ENCODE measurements at regions not wholly inside any gene's neighbourhood (a gene's known extent, or its start where the extent isn't known, plus 50 kb on each side); places are given as distances from the start of the nearest gene placed in this dataset.

DNA sequence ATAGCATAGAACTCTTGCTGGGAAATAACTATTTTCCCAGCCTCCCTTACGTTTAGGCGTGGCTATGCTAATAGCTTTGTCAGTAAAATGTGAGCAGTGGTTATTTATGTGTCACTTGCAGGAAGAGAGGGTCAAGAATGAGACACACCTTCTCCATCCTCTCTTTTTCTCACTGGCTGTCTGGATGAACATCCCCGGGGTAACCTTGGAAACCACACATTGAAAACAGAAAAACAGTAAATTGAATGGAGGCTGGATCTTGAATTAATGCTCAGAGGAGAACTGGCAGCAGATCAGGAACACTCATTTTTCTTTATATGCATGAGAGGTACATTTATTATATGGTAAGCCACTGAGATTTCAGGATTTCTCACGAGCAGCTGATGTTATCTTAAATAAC lies 127.6 kb downstream of the DNAJB9 start:
- DNase-seq (ENCODE audit: low spot score): no peak

DNA sequence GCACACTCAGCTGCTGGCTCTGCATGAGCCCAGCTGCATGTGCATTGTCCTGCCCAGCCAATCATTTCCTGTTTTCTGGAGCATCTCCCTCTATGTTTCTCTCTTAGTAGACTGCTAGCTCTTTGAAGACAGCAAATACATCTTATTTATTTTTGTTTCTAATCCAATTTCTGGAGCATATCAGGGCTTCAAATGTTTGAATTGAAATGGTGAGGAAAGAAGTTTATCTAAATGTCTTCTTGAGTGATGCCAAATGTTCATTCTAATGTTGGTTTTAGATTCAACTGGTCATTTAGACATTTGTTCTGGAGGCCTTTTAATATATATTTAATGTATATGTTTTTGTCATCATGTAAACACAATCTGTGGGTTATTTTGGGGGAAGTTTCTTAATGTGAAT lies 141.9 kb downstream of the DNAJB9 start:
- DNase-seq (ENCODE audit: low spot score): no peak

DNA sequence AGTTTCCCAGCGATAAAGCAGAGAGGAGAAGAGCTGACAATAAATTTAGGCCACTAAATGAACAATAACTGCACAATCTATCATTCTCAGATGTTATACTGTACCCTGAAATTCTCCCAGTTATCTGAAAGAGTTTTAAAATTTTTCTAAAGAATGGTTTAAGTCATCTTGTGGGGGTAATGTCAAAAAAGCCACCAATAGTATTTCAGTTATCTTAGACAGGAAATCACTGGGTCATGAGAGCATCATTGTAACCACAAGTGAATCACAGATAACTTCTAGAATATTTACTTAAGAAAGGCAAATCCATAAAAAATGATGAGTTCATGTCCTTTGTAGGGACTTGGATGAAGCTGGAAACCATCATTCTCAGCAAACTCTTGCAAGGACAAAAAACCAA lies 147.1 kb downstream of the DNAJB9 start:
- peak; percentile 41 for DNase-seq (ENCODE audit: low spot score)

DNA sequence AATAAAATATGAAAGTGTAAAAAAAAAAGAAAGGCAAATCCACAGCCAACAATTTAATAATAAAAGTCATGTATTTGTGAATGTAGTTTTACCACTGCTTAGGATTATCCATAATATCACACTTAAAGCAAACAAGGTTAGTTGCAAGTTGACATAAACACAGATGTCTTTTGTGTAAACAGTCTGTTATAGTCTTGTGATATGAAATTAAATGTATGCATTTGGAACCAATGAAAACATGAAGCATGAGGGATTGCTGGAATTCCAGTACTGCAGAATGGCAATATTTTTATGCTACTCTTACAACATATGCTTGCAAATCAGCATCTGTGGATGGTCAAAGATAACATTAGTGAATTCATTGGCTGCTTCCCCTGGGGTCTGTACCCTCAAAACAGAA lies 148.1 kb downstream of the DNAJB9 start:
- no peak for DNase-seq (ENCODE audit: low spot score)

DNA sequence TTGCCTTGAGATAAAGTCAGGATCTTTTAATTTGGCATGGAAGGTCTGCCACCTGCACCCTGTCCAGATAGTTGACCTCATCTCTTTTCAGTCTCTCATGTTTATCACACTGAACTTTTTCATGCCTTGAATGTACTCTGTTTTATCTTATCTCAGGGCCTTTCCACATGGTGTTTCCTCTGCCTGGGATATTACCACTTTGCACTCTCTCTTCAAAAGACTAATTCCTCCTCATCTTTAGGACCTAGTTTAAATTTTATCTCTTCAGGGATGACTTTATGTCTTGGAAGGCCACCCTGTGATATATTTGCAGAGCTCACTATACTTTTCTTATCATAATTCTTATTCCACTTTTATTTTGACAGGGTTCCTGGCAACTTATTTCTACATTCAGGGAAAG lies 150.0 kb downstream of the DNAJB9 start:
- DNase-seq (ENCODE audit: low spot score): no peak

DNA sequence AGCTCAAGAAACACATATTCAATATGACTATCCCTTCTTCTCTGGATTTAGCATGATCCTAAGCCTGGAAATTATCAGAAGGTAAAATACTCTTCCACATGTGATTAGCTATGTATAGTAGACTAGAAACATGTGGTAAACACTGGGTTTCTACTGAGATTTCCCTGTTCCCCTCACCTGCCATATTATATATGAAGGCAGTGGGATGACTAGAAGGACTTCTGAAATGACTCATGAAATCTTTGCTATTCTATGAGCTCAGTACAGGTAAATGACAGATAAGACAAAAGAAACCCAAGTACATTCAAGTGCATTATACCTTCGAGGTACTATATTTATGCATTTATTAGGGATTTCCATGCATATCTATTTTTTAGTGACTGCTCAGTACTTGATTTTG lies 152.9 kb downstream of the DNAJB9 start:
- DNase-seq (ENCODE audit: low spot score): no peak

DNA sequence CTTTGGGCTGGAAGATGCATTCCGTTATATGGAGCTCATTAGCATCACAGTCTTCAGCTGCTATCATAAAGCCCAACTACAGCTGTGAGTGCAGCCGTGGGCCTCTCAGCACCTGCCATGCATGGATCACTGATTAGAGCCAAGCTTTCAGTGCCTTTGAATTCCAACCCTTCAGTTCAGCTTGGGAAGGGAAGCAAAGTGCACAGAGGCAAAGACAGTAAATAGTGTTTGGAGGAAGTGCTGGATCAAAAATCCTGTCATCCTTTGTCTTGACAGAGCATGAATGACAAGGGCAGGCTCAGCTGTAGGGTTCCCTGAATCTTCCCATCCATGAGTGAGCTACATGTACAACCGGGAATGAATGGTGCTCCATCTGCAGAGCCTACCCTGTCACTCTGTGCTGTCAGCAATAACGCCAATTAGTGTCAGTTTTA lies 153.7 kb downstream of the DNAJB9 start:
- DNase-seq (ENCODE audit: low spot score): no peak

DNA sequence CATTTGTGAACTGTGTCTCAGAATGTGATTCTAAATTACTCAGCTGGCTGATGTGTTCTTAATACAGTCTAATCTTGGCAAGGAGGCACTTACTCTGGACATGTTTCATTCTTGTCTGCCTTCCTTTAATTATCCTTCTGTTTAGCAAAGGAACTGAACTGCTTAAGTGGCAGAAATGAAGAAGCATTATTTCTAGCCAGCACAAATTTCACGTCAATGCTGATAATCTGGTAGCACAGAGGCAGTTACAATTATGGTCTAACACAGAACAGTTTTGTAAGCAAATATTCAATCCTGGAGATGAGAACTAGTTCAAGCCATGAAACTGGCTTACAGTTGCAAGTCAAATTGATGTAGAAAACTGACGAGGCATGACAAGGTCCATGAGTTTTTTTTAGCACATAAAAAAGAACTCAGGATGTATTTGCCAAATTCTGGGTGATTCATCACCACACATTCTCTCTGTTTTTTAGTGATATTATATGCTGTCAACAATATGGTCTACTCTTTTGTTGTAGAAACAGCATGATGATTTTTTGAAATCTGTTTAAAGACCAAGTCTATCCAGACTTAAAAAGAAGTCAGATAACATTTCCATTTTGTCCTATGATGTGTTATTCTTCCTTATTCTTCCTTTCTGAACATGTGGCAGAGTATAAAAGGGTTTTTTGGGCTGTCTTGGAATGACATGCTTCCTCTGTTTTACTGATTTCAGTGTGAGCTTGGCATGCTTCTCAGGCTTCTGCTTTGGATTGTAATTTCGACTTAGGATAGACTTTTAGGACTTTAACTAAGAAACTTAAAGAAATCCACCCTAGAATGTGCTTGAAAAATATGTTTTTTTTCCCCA lies 154.8 kb downstream of the DNAJB9 start:
- no peak for DNase-seq (ENCODE audit: low spot score)

DNA sequence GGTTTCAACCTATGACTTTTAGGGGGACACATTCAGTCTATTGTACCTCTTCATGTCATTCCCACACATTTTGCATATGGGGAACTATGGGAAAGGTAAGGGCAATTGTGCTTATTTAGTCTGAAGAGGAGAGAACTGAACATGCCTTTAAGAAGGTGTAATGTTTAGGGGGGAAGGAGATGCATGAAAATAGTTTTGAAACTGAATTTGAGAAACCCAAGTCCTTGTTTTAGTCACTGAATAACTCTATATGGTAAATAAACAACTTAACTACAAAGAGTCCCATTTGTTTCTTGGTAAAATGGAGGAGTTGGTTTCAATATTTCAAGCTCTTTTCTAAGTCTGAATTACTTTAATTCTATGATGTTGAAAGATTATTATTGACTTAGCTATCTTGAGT lies 166.1 kb downstream of the DNAJB9 start:
- no peak for DNase-seq (ENCODE audit: low spot score)

DNA sequence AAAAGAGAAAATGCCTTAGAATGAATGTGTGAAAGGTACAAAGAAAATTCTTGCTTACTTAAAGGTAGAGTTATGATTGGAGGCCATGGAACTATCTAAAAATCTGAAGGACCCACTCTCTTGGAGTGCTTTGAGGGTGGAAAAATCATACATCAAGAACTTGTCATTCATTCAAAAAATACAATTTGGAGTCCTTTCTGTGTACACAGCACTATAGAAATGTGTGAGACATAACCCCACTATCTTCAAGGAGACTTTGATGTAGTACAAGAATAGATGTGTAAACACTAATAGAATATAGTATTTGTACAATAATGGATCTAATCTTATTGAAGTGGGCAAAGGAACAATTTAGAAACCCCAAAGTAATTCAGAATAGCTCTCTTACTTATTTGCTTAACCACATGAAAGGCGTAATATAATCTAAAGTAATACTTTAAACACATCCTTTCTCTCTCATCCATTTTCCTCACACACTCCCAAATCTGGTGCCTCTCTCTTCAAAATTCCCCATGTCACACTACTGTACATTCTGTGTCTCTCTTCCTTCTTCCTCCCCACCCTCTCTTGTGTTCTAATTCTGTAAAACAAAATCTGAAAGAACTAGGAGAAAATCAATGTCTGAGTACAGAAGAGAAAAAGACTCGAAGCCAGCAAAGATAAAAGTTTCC lies 166.7 kb downstream of the DNAJB9 start:
- no peak for DNase-seq (ENCODE audit: low spot score)

DNA sequence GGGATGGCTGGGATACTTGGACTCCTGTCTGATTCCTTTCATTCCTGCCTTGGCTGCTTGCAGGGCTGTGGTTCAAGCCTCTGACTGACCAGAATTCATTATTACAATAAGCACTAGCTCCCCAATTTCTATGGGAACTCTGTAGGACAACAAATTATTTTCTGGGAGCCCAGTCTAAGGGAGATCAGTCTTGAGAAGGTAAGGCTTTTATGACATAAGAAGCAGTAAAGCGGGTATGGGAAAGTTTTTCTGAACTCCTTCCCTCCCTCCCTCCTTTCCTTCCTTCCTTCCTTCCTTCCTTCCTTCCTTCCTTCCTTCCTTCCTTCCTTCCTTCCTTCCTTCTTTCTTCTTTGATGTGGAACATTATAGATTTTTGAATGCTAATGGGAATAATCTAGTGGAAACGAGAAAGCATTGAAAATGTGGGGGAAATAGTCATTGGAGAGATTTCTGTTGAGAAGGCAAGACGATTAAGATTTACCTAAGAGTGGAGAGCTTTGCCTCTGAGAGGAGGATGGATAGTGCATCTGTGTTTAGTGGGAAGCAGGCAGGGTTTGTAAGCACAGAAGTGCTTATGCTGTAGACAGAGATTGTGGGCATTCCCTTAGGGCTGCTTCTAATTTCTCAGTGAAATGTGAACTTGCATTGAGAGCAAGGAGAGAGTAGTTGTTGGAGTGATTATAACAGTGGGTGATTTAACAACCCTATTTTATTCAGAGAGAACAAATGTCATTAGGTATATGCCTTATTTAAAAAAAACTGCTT lies 201.5 kb downstream of the DNAJB9 start:
- DNase-seq (ENCODE audit: low spot score): no peak

DNA sequence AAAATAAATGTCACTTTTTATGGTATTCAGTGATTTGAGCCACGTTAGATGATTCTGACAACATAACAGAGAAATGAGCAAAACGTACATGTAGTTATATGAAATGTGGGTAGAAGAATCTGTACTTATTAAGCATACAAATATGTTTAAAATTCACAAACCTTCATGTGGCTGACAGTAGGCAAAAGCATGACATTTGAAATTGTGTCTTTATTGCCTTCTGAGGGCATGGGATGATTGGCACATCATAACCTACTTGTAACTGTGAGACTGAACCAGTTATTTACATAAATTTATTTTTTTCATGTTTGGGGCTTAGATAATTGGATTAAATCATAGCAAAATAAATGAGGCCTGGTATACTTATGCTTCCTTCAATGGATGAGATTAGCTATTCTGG lies 202.2 kb downstream of the DNAJB9 start:
- no peak for DNase-seq (ENCODE audit: low spot score)

DNA sequence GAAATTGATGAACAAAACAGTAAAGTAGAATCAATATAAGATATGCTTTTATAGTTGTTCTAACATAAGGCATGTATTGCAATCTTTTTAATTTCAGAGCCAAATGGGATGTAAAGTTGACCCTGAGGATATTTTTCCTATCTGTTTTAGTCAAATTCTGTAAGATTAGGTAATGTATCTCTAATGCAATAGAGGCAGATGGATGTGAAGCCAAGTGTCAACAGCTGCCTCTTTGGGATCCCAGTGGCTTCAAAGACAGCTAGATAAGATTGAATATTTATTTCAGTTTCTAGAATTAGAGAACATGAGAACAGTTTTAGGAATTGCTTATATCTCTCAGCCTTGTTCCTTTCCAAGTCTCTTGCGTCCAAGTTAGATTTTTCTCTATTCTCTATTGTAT lies 208.3 kb downstream of the DNAJB9 start:
- DNase-seq (ENCODE audit: low spot score): no peak

DNA sequence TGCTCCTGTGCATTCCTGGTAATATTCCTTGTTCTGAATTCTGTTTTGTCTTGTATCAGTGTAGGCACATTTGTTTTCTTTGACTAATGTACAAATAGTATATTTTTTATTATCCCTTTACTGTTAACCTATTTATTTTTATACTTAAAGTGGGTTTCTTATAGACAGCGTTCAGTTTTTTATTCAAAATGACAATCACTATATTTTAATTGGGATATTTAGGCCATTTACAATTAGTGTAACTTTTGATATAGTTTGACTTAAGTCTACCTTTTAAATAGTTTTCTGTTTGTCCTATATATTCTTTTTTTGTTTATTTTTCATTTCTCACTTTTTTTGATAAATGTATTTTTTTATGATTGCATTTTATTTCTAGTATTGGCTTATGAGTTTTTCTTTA lies 219.8 kb downstream of the DNAJB9 start:
- no peak for DNase-seq (ENCODE audit: low spot score)

DNA sequence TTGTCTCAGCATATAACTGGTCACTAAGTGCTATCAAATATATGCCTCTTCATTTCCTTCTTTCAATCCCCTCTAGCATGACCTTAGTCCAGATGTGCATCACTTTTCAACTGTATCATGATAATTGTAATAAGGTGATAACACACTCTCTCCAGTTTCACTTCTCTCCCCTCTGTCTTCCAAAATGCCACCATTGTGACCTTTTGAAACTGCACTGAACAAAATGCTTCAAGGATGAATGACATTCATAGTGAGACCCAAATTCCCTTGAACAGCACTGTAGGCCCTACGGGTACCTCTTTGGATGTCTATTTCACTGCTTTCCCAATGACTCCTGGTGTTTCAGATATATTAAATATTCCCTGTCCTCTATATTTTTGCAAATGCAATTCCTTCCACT lies 224.8 kb downstream of the DNAJB9 start:
- no peak for DNase-seq (ENCODE audit: low spot score)

DNA sequence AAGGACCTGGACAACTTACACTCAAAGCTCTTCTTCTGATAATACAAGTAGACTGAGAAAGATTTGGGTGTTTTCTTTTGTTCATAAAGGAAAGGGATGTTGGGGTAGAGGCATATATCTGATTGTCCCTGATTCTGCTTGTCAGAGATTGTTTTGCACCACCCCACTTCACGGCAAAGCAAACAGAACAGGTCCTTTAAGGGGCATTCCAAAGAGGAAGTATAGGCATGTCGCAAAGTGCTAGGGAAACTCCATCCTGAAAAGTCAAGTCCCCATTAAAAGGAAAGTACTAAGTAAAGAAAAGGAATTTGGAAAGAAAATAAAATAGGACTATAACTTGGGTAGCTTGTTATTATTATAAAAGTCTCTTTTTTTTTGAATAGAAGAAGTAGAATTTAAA lies 233.0 kb downstream of the DNAJB9 start:
- no peak for DNase-seq (ENCODE audit: low spot score)

DNA sequence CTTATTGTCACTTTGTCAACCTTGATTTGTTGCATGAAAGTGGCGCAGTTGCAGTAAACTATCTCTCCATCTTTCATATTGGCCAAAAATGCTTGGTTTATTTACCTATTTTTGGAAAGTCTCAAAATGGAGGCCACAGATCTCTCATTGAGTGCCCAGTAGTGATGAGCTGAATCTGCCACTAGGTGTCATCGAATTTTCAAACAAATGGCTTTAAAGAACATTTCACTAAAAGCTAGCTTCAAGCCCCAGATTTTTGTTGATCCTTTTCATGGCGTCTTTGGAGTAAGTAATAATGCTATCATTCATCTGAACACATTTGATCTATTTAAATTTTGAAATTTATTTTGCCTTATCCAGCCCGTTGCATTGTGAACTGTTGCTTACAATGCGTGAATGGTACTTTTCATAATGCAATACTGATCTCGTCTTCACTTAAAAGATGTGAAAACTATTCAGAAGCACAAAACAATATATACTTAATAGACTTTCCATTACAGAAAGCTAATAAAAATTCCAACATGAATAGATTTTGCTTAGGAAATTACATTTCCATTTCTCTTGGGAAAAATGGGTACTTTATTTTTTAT lies 236.2 kb downstream of the DNAJB9 start:
- peak; percentile 47 for DNase-seq (ENCODE audit: low spot score)

DNA sequence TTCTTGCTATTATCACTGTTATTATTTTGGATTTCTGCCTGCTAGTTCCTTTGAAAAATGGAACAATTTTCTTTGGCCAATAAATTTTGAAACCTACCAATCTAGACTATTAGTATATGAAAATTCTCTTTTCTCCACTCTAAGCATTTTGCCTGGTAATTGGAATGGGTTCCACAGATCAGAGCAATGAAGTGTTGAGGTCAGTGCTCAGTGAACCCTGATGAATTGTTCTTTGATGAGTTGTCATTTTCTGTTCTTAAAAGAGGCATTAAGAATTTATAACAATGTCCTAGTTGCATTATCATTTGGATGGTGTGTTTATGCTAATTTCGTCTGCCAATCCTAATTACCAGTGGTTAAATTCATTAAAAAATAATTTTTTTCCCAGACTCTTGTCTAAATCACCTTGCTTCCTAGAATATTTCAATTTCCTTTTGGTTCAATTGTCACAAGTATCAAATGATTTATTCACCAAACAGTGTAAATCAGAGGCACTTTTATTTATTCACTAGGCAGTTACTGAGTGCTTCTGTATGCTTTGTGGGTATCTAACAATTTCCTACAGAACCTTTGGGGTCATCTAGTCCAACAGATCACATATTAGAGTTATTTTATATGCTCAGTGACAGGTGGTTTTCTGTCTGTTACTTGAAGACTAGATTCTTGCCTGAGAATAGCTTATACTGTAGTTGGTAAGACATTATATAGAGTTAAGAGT lies 239.0 kb downstream of the DNAJB9 start:
- no peak for DNase-seq (ENCODE audit: low spot score)

DNA sequence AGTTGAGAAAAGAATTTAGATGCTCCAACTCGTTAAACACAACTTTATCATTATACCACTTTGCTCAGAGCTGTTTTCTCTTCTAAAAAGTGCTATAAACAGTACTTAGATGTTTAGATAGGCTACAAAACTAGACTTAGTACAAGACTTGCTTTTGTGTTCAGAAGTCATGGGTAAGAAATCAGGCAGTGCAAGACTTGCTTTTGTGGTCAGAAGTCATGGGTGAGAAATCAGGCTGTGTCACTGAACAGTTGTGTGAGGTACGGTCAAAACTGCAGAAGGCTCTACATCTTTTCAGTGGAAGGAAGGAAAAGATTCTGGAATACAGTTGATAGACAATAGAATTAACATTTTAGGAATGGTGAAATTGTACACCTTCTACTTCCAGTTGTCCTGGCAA lies 239.7 kb downstream of the DNAJB9 start:
- no peak for DNase-seq (ENCODE audit: low spot score)

DNA sequence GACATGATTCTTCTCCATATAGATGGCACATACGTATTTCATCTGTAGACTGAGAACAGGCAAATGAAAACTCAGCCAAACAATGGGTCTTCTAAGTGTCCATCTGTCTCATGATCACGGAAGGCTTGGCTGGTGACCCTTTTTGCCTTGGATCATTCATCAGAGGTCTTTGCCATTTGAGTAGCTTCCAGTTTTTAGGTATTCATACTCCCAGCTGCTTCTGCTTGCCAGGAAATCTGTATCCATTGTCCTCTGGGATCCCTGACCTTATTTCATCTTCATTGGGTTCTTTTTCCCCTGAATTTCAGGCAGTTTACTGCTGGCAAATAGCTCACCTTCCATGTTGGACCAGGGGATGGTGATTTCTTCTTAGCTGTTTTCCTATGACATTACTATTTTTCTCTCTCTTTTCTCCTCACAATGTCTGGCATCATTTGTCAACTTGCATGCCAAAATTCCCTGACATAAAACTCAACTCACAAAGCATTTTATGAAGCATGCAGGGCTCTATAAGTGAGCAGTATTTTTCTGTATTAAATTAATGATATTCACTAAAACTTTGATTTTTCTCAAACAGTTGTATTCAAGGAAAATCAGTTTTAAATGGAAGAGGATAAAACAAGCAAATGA lies 241.2 kb downstream of the DNAJB9 start:
- no peak for DNase-seq (ENCODE audit: low spot score)

Data from H4 (cell line).